ENCODE measurements at regions not wholly inside any gene's neighbourhood (a gene's known extent, or its start where the extent isn't known, plus 50 kb on each side); places are given as distances from the start of the nearest gene placed in this dataset.

GRCh38 chr6:14831937-14832336, 413.9 kb upstream of the JARID2 start:
- Histone ChIP-seq H3K4me3 (ENCODE audit: low read depth, low read length) (no peak overlapping the region), H3K27ac (ENCODE audit: extremely low read depth, low read depth, low read length) (no peak overlapping the region), H3K4me1 (ENCODE audit: control insufficient read depth, insufficient read depth, low read length) (no peaks in the 10 kb centered on the region), H3K9me3 (ENCODE audit: control insufficient read depth, insufficient read depth, low read depth, low read length) (no peaks in the 10 kb centered on the region), H3K36me3 (ENCODE audit: control insufficient read depth in 2 of 2, insufficient read depth in 1 of 2, low read length in 2 of 2) (no peaks in the 10 kb centered on the region)
- no peak for TF ChIP-seq ZNF26 (tag by site-specific recombination; IDR thresholded peaks at IDR 0.05)
- TF ChIP-seq ZNF530 (tag by site-specific recombination; IDR thresholded peaks at IDR 0.05; ENCODE audit: low read depth) = no peak
- no peak for TF ChIP-seq ZFP41 (tag by site-specific recombination; IDR thresholded peaks at IDR 0.05; ENCODE audit: borderline replicate concordance)
- TF ChIP-seq ZIC2 (tag by site-specific recombination; IDR thresholded peaks at IDR 0.05) = peak; percentile 31; the same call in 1 of the 2 replicates
- TF ChIP-seq ZNF114 (tag by site-specific recombination; IDR thresholded peaks at IDR 0.05) = no peak
- POLR2A ChIA-PET = no interaction called here
- CTCF ChIA-PET = interaction anchor here (0.5 kb wide), 1 partner anchor 31 kb away, joined by 4 read pairs; no protein-coding TSS in a partner anchor

GRCh38 chr6:14832427-14832826, 413.4 kb upstream of the JARID2 start:
- H3K9me3 ChIP-seq (ENCODE audit: control insufficient read depth, insufficient read depth, low read depth, low read length) = no peaks in the 10 kb centered on the region
- H3K4me1 ChIP-seq (ENCODE audit: control insufficient read depth, insufficient read depth, low read length) = no peaks in the 10 kb centered on the region
- ChIA-PET POLR2A (no interaction called here), CTCF (interaction anchor here (0.5 kb wide), 1 partner anchor 31 kb away, joined by 4 read pairs; no protein-coding TSS in a partner anchor)
- H3K27ac ChIP-seq (ENCODE audit: extremely low read depth, low read depth, low read length) = no peak overlapping the region
- H3K4me3 ChIP-seq (ENCODE audit: low read depth, low read length) = no peak overlapping the region
- TF ChIP-seq SALL2 (tag by site-specific recombination; IDR thresholded peaks at IDR 0.05; ENCODE audit: borderline replicate concordance) = no peak
- TF ChIP-seq AEBP2 (tag by site-specific recombination; IDR thresholded peaks at IDR 0.05; ENCODE audit: borderline replicate concordance) = no peak
- TF ChIP-seq ZBTB26 (tag by site-specific recombination; optimal IDR thresholded peaks at IDR 0.05) = no peak
- no peaks in the 10 kb centered on the region for H3K36me3 ChIP-seq (ENCODE audit: control insufficient read depth in 2 of 2, insufficient read depth in 1 of 2, low read length in 2 of 2)

GRCh38 chr6:14834851-14835530, 410.9 kb upstream of the JARID2 start:
- Histone ChIP-seq H3K27ac (ENCODE audit: extremely low read depth, low read depth, low read length) (no peak overlapping the region), H3K9me3 (ENCODE audit: control insufficient read depth, insufficient read depth, low read depth, low read length) (no peaks in the 10 kb centered on the region), H3K4me1 (ENCODE audit: control insufficient read depth, insufficient read depth, low read length) (no peaks in the 10 kb centered on the region), H3K4me3 (ENCODE audit: low read depth, low read length) (no peak overlapping the region), H3K36me3 (ENCODE audit: control insufficient read depth in 2 of 2, insufficient read depth in 1 of 2, low read length in 2 of 2) (no peaks in the 10 kb centered on the region)
- ChIA-PET POLR2A (no interaction called here), CTCF (interaction anchor here (0.6 kb wide), 2 partner anchors 165 to 293 kb away, joined by 3 read pairs; no protein-coding TSS in a partner anchor)
- no peak for TF ChIP-seq INSM2 (tag by site-specific recombination; IDR thresholded peaks at IDR 0.05)
- no peak for TF ChIP-seq ZNF776 (tag by site-specific recombination; IDR thresholded peaks at IDR 0.05; ENCODE audit: borderline replicate concordance)
- no peak for TF ChIP-seq ZNF596 (tag by site-specific recombination; IDR thresholded peaks at IDR 0.05)
- no peak for TF ChIP-seq KLF7 (tag by site-specific recombination; IDR thresholded peaks at IDR 0.05; ENCODE audit: borderline replicate concordance)
- no peak for TF ChIP-seq ZNF155 (tag by site-specific recombination; IDR thresholded peaks at IDR 0.05)
- no peak for TF ChIP-seq AEBP2 (tag by site-specific recombination; IDR thresholded peaks at IDR 0.05; ENCODE audit: borderline replicate concordance)
- no peak for TF ChIP-seq GLI4 (tag by site-specific recombination; IDR thresholded peaks at IDR 0.05)
- TF ChIP-seq HIC1 (tag by site-specific recombination; IDR thresholded peaks at IDR 0.05) = no peak
- no peak for TF ChIP-seq ZBTB6 (tag by site-specific recombination; IDR thresholded peaks at IDR 0.05)
- TF ChIP-seq SP2 (tag by site-specific recombination; IDR thresholded peaks at IDR 0.05) = no peak
